ENCODE measurements at regions not wholly inside any gene's neighbourhood (a gene's known extent, or its start where the extent isn't known, plus 50 kb on each side); places are given as distances from the start of the nearest gene placed in this dataset.
"Not testable (repeated sequence)": the region's sequence is repeated elsewhere in the genome, so short reads cannot be mapped to it uniquely, and the experiment has no call there.

DNA sequence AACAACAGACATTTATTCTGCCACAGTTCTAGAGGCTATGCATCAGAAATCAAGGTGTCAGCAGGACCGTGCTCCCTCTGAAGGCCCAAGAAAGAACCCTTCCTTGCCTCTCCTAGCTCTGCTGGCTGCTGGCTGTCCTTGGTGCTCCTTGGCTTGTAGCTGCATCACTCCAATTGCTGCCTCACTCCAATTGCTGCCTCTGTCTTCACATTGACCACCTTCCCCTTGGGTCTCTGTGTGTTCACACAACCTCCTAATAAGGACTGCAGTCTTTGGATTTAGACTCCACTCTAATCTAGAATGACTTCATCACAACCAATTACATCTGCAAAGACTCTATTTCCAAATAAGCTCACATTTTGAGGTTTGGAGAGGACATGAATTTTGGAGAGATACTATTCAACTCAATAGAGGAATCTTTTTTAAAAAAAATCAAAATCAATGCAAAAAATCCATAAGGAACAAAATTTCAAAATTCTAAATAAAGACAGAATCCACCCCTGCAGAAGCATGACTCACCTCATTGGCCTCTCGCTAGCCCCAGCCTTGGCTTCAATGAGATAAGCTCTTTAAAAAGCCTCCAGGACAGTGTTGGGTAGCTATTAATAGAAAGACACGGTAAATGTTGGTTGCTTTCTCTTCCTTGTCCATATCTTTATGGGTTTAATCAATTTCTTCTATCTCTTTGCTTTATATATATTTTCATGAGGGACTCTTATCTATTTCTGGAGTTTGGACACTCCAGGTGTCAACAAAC, 267.6 kb upstream of the MGAT5 start:
- no peak for DNase-seq

DNA sequence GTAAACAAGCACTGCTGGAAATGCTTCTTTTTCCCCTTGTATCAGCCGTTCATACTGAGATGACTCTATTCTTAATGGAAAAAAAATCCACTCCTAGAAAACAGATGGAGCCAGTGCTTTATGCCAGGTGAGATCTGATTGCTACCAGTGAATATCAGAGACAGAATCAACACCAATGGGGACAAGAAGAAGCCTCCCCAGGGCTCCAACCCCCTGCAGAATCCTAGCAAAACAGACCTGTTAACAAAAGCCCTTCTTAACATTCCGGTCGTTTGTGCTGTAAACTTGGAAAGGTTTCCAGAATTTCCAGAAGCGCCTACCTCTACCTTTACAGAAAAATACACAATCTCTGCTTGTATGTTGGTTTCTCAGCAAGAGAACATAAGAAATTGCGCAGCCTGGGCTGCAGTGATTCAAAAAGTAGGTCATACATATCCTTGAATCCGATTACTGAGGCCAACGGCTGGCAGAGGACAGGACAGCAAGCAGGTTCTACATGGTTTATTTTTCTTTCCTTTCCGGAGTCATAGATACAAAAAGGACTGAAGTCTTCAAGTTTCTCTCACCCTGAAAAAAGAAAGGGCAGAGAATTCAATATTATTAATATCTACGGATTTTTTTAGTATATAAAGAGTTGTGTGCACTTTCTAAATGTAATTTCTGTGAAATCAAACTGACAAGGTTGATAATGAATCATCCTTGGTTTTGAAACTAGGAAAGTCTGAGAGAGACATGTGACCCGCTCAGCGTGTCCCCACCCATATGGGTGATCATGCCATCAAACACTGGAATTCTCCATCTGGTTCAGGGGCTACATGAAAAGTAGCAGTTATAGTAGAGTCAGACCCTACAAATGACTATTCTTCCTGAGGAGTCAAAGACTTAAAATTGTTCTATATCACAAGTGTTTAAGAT, 266.7 kb upstream of the MGAT5 start:
- peak in 1 of 3 experiments; percentile 0 for DNase-seq

DNA sequence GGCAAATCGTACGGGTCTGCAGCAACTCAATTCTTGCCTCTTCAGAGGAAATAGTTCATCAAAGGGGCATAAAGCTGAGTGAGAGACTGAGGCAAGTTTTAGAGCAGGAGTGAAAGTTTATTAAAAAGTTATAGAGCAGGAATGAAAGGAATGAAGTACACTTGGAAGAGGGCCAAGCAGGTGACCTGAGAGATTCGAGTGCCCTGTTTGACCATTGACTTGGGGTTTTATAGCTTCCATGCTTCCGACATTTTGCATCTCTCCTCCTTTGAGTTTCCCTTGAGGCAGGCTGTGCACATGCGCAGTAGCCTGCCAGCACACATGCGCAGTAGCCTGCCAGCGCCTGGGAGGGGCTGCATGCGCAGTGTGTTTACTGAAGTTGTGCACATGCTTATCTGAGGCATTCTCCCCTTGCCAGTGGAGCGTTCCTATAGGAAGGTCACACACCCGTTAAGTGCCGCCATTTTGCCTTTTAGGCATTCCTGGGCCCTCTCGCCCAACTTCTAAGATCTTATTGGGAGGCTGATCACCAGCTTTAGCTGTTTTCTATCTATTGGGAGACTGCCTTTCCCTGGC, 265.5 kb upstream of the MGAT5 start:
- DNase-seq: no peak

DNA sequence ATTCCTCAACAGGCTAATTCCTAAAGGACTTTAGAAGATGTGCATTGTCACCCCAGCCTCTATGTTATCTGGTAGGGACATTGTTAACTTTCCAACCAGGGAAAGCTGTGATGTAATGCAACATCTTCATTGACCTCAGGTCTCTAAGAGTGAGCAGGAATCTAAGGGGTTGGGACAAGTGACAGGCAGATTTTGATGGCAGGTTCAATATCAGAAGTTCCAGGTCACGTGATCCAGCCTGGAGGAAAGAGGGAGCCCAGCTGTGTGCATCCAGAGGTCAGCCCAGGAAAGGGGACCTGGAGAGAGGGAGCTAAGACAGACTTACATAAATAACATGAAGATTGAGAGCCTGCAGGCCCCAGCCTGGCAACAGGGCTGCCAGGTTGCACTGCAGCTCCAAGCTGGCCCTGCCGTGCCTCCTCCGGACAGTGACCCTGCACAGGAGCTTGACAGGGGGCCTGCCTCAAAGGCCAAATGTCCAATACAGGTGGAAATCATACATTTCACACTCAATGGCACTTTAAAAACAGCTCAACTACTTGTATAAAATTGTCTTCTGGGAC, 262.2 kb upstream of the MGAT5 start:
- no peak for DNase-seq

DNA sequence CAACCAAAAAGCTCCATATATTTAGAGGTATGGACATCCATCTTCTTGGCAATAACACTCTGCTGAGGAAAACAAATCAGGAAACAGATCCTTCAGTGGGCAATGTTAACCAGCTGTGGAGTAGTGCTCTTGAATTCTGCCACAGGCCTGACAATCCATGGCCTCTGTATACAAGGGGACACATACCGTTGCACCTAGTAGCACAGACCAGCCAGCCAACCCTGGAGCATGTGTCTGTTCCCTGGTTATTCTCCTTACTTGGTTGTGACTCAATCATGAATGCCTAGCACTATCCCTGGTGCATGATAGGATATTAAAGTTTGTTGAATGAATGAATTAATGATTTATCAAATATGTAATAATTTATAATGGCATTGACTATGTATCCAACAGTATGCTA, 261.4 kb upstream of the MGAT5 start:
- no peak for DNase-seq

DNA sequence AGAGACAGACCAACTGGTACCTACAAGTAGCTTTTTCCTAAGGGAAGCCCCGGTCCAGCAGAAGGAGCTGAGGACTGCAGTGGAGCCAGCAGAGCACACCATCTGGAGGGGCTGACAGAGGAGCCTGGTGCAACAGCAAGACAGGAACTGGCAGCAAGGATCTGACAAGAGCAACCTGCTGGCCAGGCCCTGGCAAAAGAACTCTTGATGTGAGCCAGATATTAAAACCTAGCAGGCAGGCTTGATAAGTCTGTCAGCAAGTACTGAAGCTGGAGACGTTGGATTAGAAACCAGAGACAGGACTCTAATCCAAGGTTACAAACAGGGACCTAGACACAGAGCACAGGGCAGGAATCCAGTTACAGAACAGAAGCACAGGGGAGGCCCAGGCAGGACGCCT, 260.7 kb upstream of the MGAT5 start:
- DNase-seq: no peak

DNA sequence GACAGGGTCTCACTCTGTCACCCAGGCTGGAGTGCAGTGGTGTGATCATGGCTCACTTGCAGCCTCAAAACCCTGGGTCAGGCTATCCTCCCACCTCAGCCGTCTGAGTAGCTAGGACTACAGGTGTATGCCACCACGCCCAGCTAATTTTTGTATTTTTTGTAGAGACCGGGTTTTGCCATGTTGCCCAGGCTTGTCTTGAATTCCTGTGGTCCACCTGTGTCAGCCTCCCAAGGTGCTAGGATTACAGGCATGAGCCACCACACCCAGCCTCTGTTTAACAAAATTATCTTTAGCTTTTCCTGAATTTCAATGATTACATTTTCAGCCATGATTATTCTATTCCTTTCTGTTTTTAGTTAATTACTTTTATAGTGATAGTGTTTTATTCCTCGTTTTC, 255.1 kb upstream of the MGAT5 start:
- DNase-seq: not testable (repeated sequence)

DNA sequence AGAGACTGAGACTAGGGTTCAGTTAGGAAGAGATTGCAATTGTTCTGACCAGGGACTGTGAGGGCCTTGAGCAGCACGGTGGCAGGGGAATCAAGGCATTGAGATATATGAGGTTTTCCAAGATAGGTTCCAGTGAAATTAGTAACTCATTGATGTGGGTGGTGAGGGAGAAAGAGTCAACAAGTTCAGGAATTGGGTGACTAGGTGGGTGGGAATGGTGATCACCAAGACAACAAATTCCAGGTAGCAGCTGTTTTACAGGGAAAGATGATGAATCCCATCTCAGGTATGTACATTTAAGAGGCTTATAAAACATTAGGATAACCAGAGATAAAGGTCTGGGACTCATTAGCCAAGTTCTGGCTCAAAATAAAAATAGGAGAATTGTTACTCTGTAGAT, 251.5 kb upstream of the MGAT5 start:
- DNase-seq: no peak

DNA sequence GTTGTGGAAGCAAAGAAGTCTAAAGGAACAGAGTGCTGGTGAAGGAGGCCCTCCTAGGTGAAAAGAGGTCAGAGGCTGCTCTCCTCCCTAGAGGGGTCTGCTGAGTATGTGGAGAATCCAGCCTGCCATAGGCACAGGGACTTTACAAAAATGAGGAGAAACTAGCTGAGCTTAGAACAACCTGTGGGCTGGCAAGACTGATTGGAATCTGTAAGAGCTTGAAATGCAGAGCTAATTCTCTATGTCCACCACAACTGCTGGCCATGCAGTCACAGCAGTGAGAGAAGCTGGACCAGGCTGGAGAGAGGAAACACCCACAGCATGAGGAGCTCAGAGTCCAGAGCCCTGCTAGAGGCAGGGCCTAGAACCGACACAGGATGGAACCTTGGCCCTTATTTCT, 251.0 kb upstream of the MGAT5 start:
- DNase-seq: no peak

DNA sequence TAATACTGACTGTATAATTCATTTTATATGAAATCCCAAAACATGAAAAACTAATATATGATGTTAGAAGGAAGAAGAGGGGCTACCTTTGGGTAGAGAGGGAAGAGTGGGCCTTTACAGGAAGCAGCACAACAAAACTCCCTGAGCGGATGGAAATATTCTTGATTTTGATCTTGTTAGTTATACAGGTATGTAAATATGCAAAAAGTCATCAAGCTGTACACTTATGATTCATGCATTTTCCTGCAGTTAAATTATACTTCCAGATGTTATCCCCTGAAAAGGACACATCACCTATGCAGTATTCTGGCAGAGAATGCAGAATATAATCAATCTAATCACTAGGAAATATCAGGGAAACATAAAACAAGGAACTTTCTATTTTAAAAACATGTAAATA, 249.4 kb upstream of the MGAT5 start:
- DNase-seq: no peak

DNA sequence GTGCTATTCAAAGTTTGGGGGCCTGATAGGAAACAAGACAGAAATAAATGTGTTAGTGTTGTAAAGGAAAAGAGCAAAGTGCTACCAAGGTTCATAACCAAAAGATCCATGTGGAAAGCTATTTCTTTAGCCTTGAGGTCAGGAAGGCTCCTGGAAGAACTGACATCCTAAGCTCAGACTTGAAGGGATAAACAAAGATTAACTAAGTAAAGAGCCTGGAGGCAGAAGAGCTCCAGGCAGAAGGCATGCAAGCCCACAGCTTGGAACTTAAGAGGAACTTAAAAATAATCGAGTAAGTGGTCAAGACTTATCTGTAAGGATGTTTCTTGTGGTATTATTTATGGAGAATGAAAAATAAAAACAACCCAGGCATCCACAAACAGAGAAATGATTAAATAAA, 245.0 kb upstream of the MGAT5 start:
- no peak for DNase-seq

DNA sequence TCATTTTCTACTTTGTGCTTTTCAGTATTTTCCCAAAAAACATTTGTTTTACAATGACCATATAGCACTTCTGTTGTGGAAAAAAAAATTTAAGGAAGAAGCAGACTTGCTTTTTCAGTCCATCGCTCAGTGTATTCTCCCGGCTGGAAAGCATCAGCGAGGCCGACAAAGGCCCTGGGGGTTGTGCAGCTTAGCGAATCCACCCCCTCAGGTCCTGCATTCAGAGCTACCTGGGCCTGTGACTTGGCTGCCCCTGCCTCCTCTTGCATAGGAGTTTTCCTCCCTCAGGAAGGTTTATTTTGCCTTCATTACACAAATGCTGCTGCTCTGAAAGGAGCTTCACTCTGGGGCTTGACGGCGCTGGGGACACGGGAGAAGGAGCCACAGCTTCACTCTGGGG, 244.4 kb upstream of the MGAT5 start:
- DNase-seq: no peak

DNA sequence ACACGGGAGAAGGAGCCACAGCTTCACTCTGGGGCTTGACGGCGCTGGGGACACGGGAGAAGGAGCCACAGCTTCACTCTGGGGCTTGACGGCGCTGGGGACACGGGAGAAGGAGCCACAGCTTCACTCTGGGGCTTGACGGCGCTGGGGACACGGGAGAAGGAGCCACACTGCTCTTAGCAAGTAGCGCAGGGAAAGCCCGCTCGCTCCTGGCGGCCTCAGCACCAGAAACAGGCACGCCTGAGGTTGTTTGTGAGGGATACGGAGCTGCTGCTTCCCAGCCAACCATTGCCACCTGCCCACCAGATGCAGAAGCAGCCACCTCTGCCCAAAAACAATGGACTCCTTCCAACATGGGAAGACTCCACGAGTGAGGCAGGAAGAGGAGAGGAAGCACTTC, 244.0 kb upstream of the MGAT5 start:
- not testable (repeated sequence) for DNase-seq

DNA sequence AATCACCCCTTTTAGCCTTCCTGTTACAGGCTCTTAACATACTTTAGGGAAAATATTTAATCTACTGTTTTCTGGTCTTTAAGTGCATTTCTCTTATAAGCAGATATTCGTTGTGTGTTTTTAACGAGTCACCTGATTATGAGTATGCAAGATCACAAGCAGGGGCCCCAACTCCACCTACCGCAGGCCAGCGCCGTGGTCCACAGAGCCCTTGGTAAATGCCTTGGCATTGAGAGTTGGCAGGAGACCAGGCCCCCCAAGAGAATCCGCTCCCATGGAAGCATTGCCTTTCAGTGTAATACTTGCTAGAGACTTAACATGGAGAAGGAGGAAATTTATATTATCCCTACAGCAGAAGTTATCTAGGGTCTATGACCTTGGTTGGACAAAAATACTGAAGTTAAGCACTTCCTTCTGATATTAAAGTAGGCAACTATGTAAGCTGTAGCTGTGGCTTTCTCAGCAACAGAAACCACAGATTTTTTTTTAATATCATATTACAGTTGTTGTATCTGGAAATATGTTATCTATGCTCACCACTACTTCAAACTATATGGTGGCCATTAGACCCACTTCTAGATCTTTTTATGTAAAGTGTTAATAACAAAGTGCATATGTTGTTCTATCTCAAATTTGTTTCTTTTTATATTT, 241.8 kb upstream of the MGAT5 start:
- no peak for DNase-seq

DNA sequence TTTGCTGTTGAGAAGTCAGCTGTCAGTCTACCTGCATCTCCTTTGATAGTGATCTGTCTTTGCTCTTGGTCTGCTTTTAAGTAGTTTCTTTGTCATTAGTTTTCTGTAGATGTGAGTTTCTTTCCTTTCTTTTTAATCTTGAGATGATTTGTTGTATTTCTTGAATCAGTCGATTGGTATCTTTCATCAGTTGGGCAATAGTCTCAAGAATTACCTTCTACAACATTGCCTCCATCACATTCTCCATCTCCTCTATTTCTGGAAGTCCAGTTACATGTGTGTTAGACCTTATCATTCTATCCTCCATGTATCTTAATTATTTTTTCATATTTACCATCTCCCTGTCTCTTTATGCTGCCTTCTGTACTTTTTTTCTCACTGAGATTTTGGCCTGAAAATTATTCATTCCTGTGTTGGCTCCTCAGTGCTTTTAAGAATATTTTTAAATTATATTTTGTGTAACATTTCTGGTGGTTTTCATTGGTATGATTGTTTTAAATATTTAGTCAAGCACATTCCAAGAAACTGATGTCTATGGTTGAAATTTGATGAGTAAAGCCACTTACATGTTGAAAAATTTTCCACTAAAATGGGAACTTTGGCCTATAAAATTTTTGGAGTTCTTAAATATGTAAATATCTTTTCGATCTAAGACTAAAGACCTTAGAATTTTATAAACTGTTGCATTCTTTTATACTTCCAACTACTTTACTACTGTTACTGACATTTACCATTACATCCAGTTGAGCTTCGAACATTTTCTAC, 239.5 kb upstream of the MGAT5 start:
- no peak for DNase-seq

DNA sequence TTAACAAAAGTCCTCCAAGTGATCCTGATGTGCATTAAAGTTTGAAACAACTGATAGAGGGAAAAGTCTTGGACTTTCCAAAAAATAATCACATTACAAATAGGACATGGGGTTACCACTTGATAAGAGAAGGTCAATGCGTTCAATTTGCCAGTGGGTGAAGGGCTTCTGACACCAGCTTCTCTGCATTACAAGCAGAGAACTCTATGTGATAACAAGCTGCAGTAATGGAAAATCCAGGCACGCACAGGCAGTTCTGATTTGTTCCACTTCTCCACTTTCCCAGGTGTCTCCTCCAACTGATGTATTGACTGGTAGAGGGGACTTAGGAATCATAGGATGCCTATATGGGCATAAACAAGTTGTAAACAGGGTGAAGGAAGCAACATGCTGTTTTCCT, 234.0 kb upstream of the MGAT5 start:
- DNase-seq: no peak

DNA sequence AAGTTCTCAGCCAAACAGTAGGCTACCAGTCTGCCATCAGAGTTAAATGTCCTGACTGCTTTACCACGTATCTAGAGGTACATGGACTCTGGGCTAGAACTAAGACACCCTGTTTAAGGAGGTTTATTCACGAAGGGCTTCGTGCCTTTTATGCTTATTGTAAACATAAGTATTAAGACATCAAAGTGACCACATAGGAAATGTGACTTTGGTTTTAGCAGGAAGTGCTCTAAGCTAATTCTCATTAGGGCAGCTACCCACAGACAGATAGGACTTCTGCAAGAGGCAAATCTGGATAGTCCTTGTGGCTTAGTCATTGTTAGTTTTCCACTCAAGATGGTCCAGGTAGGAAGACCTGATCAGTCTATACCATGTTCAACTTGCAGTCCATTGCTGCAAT, 233.3 kb upstream of the MGAT5 start:
- no peak for DNase-seq

DNA sequence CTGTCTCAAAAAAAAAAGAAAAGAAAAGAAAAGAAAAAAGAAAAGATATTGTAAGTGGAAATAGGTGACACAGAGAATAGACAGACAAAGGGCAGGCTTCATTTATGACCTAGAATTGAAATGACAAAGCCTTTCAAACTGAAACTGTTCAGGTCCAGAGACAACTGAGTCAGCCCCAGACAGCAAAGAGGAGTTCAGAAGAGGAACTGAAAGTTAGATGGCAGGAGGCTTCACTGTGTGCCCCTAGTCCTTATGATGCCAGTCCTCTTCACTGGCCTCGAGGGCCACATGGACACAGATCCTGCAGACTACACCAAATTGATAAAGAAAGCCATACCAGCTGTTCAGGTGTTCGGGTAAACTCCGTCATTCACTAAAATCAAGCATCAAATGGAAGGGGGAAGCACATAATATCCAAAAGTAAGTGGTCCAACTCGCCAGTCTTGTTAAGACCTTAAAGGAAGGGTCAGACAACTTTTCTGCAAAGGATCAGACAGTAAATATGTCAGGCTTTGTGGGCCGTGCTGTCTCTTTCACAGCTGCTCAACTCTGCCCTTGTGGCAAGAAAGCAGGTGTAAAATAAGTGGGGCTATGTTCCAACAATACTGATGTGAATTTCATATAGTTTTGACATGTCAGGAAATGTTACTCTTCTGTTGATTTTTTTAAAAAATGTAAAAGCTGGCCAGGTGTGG, 231.9 kb upstream of the MGAT5 start:
- no peak for DNase-seq

DNA sequence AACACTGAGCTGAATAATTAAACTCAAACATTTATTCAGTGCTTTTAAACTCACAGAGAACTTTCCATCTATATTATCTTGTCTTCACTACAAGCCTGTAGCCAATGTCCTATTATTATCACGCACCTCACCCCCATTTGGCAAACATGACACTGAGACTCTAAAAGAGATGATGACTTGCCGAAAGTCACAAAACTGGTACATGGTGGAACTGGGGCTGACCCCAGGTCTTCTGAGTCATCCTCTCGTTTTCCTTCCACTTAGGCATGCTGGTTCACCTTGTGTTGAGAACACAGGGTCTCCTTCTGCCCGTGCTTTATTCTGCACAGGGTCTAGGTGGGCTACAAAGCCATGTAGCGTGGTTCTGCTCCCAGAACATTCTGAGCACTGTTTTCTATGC, 230.0 kb upstream of the MGAT5 start:
- DNase-seq: no peak

DNA sequence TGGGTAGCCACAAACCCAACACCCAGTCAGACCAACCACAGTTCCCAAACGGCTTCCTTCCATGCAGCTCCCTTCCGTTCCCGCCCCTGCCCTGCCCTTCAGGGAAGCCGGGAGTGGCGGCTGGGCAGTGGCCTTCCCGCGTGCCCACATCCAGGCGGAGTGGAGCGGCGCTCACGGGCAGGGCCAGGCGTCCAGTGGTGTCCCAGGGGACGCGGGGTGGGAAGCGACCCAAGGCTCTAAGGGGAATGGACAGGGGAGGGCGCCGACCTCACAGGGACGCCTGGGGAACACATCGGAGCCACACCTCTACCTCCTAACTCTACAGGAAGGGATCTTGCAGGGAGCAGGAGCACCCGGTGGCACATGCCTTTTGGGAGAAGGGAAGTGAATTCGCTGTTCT, 225.9 kb upstream of the MGAT5 start:
- DNase-seq: no peak

DNA sequence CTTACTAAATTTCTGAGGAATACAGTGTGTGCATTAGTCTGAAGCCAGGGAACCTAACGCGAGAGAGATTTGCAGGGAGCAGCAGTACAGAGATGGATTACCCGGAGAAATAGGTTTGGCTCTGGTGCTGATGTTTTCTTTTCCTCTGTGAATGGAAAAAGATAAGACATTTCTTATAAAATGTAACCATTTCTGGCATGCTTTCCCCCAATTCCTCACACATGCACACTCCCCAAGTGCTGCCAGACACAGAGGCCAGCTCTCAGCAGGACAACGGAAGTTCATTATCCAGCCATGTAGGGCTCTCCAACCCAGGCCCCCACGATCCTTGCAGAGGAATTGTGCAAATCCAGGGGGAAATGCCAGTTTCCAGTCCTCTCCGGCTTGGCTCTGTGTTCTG, 224.5 kb upstream of the MGAT5 start:
- DNase-seq: no peak

DNA sequence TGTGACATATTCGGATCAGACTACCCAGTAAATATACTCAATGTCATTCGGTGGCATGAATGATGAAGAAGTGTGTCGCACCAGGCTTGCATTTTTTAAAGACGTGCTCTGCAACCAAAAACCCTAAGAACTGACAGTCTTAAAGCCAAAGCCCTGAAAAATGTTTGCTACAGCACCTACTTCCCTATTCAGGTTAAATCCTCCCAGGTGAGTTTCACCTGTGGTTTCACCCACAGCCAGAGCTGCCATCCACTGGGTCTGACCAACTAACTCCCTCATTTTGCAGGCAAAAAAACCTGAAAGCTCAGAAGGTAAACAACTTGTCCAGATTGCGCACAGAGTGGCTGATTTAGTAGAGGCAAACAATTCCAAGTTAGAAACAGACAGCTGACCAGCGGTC, 222.3 kb upstream of the MGAT5 start:
- DNase-seq: no peak

All from NCI-H1417 (cell line).